ENCODE measurements at regions not wholly inside any gene's neighbourhood (a gene's known extent, or its start where the extent isn't known, plus 50 kb on each side); places are given as distances from the start of the nearest gene placed in this dataset.

DNA sequence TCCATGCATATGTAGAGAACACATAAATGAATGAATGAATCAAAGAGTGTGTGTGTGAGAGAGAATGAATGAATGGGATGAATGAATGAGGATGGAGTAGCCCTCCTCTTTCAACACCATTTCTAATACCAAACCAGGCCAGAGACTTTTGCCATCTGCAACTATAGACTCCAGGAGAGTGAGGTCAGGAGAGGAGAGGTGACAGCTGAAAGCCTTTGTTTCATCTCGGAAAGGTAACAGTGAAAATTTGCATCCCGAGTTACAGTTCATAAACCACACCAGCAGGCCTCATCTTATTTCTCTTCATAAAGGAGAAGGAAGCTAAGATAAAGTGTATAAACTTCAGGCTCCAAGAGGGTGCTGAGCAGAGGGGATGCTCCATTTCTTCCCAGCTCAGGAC lies 255.3 kb upstream of the KLF4 start:
- peaks cover 3% of the 10 kb centered on the region; the same call in 1 of the 2 replicates for H3K9me1 ChIP-seq (ENCODE audit: insufficient read depth, low read length)
- no peak overlapping the region for H2BK120ac ChIP-seq (ENCODE audit: low read depth, low read length)
- H2AFZ ChIP-seq (replicated peaks; ENCODE audit: low read length, poor library complexity), result no peak overlapping the region
- H3K36me3 ChIP-seq (ENCODE audit: control insufficient read depth, insufficient read depth, low read length), result no peaks in the 10 kb centered on the region
- no peak overlapping the region for H3K56ac ChIP-seq (ENCODE audit: extremely low read depth, insufficient read depth, low read length)
- intact Hi-C loops (cut with micrococcal nuclease) (no loop called here), in situ Hi-C loops (cut with MboI; ENCODE audit: low sequenced_read_pairs) (loop anchor here (25.0 kb wide), 2 partner anchors 817 to 858 kb away; no protein-coding TSS in a partner anchor), dilution Hi-C loops (cut with HindIII; ENCODE audit: low sequenced_read_pairs, unreplicated experiment) (no loop called here)
- H3K9me3 ChIP-seq (ENCODE audit: control insufficient read depth, insufficient read depth, low read length), result no peaks in the 10 kb centered on the region
- no TSS peak for BruUV-seq (replicated peaks)
- H3K79me1 ChIP-seq (ENCODE audit: low read depth in 1 of 2, low read length in 2 of 2), result no peaks in the 10 kb centered on the region
- DNase-seq (no peak), ATAC-seq (ENCODE audit: low read depth) (no peak)
- POLR2A ChIA-PET (ENCODE audit: unreplicated experiment), result no interaction called here
- H3K23ac ChIP-seq (ENCODE audit: low read depth, low read length), result no peak overlapping the region
- no peak for TF ChIP-seq RAD21 (IDR thresholded peaks at IDR 0.05; ENCODE audit: low read length)
- TF ChIP-seq MXI1 (IDR thresholded peaks at IDR 0.05; ENCODE audit: borderline replicate concordance, low read depth, low read length), result no peak
- TF ChIP-seq, protein P1, sequence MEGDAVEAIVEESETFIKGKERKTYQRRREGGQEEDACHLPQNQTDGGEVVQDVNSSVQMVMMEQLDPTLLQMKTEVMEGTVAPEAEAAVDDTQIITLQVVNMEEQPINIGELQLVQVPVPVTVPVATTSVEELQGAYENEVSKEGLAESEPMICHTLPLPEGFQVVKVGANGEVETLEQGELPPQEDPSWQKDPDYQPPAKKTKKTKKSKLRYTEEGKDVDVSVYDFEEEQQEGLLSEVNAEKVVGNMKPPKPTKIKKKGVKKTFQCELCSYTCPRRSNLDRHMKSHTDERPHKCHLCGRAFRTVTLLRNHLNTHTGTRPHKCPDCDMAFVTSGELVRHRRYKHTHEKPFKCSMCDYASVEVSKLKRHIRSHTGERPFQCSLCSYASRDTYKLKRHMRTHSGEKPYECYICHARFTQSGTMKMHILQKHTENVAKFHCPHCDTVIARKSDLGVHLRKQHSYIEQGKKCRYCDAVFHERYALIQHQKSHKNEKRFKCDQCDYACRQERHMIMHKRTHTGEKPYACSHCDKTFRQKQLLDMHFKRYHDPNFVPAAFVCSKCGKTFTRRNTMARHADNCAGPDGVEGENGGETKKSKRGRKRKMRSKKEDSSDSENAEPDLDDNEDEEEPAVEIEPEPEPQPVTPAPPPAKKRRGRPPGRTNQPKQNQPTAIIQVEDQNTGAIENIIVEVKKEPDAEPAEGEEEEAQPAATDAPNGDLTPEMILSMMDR (conservative IDR thresholded peaks at IDR 0.05; ENCODE audit: low read depth, low read length), result no peak
- no peak for TF ChIP-seq FOS (IDR thresholded peaks at IDR 0.05; ENCODE audit: low read depth, low read length)
- TF ChIP-seq RFX5 (IDR thresholded peaks at IDR 0.05; ENCODE audit: low read depth, low read length), result no peak
- TF ChIP-seq, protein P2, sequence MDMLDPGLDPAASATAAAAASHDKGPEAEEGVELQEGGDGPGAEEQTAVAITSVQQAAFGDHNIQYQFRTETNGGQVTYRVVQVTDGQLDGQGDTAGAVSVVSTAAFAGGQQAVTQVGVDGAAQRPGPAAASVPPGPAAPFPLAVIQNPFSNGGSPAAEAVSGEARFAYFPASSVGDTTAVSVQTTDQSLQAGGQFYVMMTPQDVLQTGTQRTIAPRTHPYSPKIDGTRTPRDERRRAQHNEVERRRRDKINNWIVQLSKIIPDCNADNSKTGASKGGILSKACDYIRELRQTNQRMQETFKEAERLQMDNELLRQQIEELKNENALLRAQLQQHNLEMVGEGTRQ (IDR thresholded peaks at IDR 0.05; ENCODE audit: low read depth, low read length), result no peak
- no peak for TF ChIP-seq MAZ (IDR thresholded peaks at IDR 0.05; ENCODE audit: borderline replicate concordance, low read depth, low read length)
- TF ChIP-seq POLR2A (IDR thresholded peaks at IDR 0.05; ENCODE audit: low read depth, low read length), result no peak
- no peak for TF ChIP-seq RCOR1 (IDR thresholded peaks at IDR 0.05; ENCODE audit: insufficient replicate concordance, low read length)
- TF ChIP-seq NFE2L2 (IDR thresholded peaks at IDR 0.05; ENCODE audit: low read depth, low read length), result no peak
- TF ChIP-seq CEBPB (IDR thresholded peaks at IDR 0.05; ENCODE audit: low read depth, low read length), result no peak
- no peak overlapping the region for H3K18ac ChIP-seq (ENCODE audit: low read depth, low read length)
- no peak overlapping the region for H3K4me2 ChIP-seq (ENCODE audit: low read depth, low read length)
- H3K27ac ChIP-seq (ENCODE audit: insufficient read depth, low read length), result no peak overlapping the region
- H2AK5ac ChIP-seq (ENCODE audit: low read depth, low read length), result no peak overlapping the region
- CTCF ChIA-PET, result no interaction called here
- no peak overlapping the region for H3K4ac ChIP-seq (ENCODE audit: low read depth, low read length)
- no CpG with 5 or more reads among the region's 2 CpGs for WGBS, 2 experiments (ENCODE audit: extremely low coverage in 2 of 2, insufficient read length in 1 of 2)
- H2BK15ac ChIP-seq (ENCODE audit: low read depth, low read length), result no peak overlapping the region
- H2AK9ac ChIP-seq (replicated peaks; ENCODE audit: low read depth, low read length, poor library complexity), result no peak overlapping the region
- no peak overlapping the region for H2BK5ac ChIP-seq (ENCODE audit: low read depth, low read length, poor library complexity, severe bottlenecking)
- H3K27me3 ChIP-seq (ENCODE audit: control insufficient read depth, insufficient read depth, low read length), result no peaks in the 10 kb centered on the region
- H3K14ac ChIP-seq (replicated peaks; ENCODE audit: low read depth, low read length), result no peak overlapping the region
- H3K9ac ChIP-seq (ENCODE audit: low read depth, low read length), result no peak overlapping the region
- H3K4me1 ChIP-seq (ENCODE audit: control insufficient read depth, insufficient read depth, low read length), result peaks cover 9% of the 10 kb centered on the region
- H4K91ac ChIP-seq (ENCODE audit: insufficient read depth, low read depth, low read length), result no peak overlapping the region
- H3K4me3 ChIP-seq (ENCODE audit: insufficient read depth, low read depth, low read length), result no peak overlapping the region
- H4K20me1 ChIP-seq (ENCODE audit: insufficient read depth, low read length), result no peaks in the 10 kb centered on the region
- H4K5ac ChIP-seq (ENCODE audit: low read depth, low read length), result no peak overlapping the region
- no peak overlapping the region for H4K8ac ChIP-seq (ENCODE audit: low read depth in 2 of 2, low read length in 2 of 2)
- H2BK20ac ChIP-seq (ENCODE audit: low read depth, low read length), result no peak overlapping the region
